LNCAP (cell line): ENCODE measurements at regions not wholly inside any gene's neighbourhood (a gene's known extent, or its start where the extent isn't known, plus 50 kb on each side); places are given as distances from the start of the nearest gene placed in this dataset.

Experiments used
- TF ChIP-seq, protein P1 (sequence below): fragments of 450-650 bp; IDR thresholded peaks from 2 replicates; pipeline ENCODE4 v1.5.1; 2017; ENCODE audit warnings: mild to moderate bottlenecking

DNA sequence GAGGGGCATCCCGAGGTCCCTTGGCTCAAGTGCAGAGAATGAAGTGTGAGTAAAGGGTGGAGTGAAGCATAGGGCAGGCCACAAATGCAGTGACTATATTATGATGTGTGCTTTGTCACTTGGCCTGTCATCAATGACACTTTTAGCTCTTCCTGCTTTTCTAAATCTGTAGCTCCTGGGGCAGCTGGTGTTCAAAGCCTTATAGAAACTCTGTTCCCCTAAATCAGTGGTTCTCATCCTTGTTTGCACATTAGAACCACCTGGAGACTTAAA, 135.6 kb upstream of the LGALSL start:
- TF ChIP-seq, protein P1, sequence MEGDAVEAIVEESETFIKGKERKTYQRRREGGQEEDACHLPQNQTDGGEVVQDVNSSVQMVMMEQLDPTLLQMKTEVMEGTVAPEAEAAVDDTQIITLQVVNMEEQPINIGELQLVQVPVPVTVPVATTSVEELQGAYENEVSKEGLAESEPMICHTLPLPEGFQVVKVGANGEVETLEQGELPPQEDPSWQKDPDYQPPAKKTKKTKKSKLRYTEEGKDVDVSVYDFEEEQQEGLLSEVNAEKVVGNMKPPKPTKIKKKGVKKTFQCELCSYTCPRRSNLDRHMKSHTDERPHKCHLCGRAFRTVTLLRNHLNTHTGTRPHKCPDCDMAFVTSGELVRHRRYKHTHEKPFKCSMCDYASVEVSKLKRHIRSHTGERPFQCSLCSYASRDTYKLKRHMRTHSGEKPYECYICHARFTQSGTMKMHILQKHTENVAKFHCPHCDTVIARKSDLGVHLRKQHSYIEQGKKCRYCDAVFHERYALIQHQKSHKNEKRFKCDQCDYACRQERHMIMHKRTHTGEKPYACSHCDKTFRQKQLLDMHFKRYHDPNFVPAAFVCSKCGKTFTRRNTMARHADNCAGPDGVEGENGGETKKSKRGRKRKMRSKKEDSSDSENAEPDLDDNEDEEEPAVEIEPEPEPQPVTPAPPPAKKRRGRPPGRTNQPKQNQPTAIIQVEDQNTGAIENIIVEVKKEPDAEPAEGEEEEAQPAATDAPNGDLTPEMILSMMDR: no peak

DNA sequence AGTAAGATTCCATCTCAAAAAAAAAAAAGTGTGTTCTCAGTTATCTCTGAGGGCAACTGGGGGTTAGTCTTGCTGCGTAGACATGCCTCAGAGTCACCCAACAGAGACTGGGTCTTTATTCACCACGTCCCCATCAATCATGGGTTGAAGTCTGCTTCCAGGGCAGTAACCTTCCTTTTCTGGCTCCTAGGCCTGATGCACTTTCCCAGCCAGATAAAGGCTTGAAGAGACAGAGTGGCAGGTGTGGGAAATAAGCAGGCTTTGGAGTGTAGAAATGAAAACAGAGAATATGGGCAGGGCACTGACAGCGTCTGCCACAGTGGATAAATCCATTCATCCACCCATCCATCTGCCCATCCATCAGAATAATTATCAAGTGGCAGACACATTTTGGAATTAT, 134.1 kb upstream of the LGALSL start:
- TF ChIP-seq, protein P1: no peak

DNA sequence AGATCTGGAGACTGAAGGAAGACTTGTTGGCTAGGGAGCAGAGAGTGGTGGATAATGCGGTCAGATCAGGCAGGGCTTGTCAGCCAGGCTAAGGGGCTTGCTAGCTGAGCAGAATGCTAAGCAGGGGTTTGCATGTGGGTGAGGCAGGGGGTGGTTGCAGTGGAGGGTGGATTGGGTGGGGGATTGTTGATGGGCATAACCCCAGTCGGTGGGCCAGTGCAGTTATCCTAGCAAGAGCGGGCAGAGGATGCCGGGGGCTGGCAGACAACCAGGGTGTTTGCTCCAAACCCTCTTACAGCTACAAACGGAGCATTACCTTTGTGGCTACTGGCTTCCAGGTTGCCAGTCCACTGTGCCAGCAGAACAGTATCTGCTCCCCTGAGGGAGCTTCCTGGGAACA, 131.5 kb upstream of the LGALSL start:
- TF ChIP-seq, protein P1: no peak

DNA sequence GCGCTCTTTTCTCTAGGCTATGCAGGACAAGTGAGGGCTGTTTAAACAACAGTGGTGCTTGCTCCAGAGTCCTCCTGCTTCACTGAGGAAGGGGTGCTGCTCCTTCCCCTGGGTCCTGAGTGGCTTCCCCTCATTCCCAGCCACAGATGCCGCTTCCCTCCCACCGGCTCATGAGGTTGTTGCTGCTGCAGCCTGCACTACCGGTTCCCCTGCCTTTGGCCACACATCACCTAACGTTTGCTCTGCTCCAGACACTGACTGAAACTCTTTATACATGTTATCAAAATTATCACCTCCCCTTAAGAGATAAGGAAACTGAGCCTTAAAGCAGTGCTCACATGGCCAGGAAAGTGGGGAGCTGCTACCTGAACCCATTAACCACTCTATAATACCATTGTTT, 130.8 kb upstream of the LGALSL start:
- TF ChIP-seq, protein P1: no peak

DNA sequence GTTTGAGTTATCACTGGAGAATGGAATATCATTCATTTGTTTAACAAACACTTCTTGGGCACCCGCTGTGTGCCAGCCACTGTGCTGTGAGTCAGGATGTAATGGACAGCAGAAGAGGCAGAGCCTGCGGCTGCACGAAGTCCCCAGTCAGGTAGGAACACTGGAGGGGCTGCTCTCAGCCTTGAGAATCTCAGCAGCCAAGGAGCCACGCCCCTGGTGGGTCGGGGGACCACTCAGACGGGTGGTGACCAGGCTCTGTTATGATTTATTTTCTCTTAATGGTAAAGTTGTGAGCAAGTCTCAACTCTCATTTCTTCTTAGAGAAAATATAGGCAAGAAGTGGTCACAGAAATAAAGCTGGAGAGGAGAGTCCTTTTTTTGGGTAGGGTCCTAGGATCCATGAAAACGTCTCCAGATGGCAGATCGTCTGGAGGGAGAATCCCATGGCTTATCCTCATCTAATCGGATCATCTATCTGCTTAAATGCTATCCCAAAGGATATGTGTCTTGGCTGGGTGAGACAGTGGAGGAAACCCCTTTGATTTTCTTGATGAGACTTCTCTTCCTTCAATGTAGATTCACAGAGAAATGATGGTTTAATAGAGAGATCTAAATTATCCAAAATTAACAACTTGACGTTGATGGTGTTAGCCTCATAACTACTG, 129.1 kb upstream of the LGALSL start:
- TF ChIP-seq, protein P1: no peak

DNA sequence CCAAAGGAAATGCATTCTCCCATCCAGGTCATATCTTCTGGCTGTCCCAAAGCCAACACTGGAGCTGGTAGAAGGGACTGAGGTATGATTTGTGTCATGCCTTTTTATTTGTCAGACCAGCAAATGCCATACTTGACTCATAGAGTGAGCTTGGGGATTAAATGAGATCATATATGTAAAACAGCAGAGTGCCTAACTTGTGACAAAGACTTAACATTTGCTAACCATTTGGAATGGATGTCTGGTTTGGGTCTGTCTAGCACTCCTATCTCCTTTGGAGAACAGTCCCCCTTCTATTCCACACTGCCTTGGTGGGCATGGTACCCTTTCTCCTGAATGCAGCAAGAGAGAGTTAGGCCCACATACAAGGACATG, 128.5 kb upstream of the LGALSL start:
- TF ChIP-seq, protein P1: no peak

DNA sequence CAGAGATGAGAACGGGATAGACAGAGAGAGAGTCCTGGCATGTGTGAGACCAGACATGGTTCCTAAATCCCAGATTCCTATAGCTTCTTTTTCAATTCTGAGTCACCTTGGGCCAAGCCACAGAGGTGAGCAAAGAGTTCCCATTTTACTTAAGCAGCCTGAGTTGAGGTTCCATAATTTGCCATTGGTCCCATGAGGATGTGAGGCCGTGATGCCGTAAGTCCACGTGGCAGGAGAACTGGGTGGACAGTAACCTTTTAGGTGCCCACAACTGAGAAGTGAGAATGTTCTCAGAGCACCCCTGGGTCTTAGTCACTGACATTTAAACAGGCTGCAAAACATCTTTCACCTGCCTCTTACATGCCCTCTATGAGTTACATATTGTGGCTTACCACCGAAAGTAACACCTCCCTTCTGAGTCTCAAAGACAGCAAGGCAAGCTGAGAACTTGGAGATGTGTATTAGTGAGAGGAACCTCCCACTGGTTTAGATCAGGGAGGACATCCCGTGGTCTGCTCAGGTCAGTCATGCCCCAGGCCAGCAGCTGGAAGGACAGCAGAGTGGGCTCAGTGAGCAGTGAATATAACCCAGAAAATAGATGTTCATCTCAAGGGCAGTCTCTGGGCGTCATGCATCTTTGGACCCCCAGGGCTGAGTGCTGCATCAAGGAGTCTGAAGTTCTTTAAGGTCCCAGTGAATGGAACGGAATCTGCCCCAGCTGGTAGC, 127.9 kb upstream of the LGALSL start:
- TF ChIP-seq, protein P1: no peak
